Activated naive CD4-positive, alpha-beta T cell treated with anti-CD3 and anti-CD28 coated beads for 36 hours (primary cell): ENCODE measurements at regions not wholly inside any gene's neighbourhood (a gene's known extent, or its start where the extent isn't known, plus 50 kb on each side); places are given as distances from the start of the nearest gene placed in this dataset.

ENCODE experiments used
- CTCF ChIA-PET: fragments of 350-600 bp; sonication (Branson Sonifier 250); formaldehyde crosslinking; loops from one replicate; lab custom pipeline; 2021; ENCODE audit warnings: antibody characterized with exemption; lab: Charles Lee
- DNase-seq: peaks from one replicate; pipeline ENCODE4 v3.0.0-alpha.2; 2020
- H3K27ac Mint-ChIP-seq: one replicate; pipeline ENCODE4 v1.8.0; 2021; ENCODE audit warnings: mild to moderate bottlenecking, mixed read lengths
- H3K27me3 Mint-ChIP-seq: one replicate; pipeline ENCODE4 v1.8.0; 2021; ENCODE audit warnings: low read depth, mixed read lengths
- H3K36me3 Mint-ChIP-seq: one replicate; pipeline ENCODE4 v1.8.0; 2021; ENCODE audit warnings: low read depth, mixed read lengths
- H3K4me1 Mint-ChIP-seq: one replicate; pipeline ENCODE4 v1.8.0; 2021; ENCODE audit warnings: low read depth, mixed read lengths
- H3K4me3 Mint-ChIP-seq: one replicate; pipeline ENCODE4 v1.8.0; 2021; ENCODE audit warnings: mild to moderate bottlenecking, moderate library complexity, mixed read lengths
- H3K9me3 Mint-ChIP-seq: one replicate; pipeline ENCODE4 v1.8.0; 2021; ENCODE audit warnings: mixed read lengths
- intact Hi-C: fragments of 100-400 bp; cut with micrococcal nuclease; formaldehyde crosslinking; loops from one replicate; pipeline ENCODE4 v1.15.1; 2023

DNA sequence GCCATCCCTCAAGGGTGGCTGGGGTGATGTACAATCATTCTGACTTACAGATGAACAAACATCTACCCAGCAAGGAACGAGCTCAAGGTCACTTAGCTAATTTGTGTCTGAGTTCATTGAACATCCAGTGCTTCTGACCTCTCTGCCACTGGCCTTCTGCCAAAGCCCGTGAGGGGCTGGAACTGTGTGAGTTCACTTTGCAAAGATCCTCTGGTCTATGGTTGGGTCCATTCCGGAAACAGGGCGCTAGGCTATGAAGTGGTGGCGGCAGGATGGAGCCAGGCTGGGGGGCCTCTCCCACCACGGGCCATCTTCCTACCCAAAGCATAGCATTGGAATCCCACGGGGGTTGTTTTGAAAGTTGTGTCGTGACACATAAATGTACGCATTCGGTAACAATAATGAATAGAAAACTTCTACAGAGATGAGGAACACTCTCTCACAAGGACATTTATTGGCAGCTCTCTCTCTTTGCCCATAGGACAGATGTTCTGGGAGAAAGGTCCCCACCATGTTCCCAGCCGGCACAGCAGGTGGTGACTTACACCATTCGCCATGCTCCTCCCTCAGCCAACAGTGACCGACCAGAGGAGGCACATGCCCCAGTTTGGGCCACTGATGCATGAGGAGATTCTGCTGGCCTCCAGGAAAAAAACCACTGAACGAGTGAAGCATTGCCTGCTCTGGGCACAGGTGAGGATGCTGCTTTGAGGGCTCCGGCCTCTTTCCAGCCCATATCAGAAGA lies 214.7 kb upstream of the CHRNA7 start:
- H3K4me3 Mint-ChIP-seq, result no peak overlapping the region
- no peaks in the 10 kb centered on the region for H3K9me3 Mint-ChIP-seq
- H3K27ac Mint-ChIP-seq, result no peak overlapping the region
- H3K27me3 Mint-ChIP-seq, result no peaks in the 10 kb centered on the region
- no peaks in the 10 kb centered on the region for H3K36me3 Mint-ChIP-seq
- CTCF ChIA-PET, result no interaction called here
- no peaks in the 10 kb centered on the region for H3K4me1 Mint-ChIP-seq
- intact Hi-C loops, result no loop called here
- no peak for DNase-seq

- no peak for DNase-seq
- intact Hi-C loops, result no loop called here
- no peaks in the 10 kb centered on the region for H3K36me3 Mint-ChIP-seq
- CTCF ChIA-PET, result no interaction called here
- no peaks in the 10 kb centered on the region for H3K4me1 Mint-ChIP-seq
- H3K9me3 Mint-ChIP-seq, result no peaks in the 10 kb centered on the region
- no peak overlapping the region for H3K27ac Mint-ChIP-seq
- H3K27me3 Mint-ChIP-seq, result peaks cover 3% of the 10 kb centered on the region
- H3K4me3 Mint-ChIP-seq, result no peak overlapping the region
These were observed 207.9 kb upstream of the CHRNA7 start for GRCh38 chr15:31822463-31822862.

DNA sequence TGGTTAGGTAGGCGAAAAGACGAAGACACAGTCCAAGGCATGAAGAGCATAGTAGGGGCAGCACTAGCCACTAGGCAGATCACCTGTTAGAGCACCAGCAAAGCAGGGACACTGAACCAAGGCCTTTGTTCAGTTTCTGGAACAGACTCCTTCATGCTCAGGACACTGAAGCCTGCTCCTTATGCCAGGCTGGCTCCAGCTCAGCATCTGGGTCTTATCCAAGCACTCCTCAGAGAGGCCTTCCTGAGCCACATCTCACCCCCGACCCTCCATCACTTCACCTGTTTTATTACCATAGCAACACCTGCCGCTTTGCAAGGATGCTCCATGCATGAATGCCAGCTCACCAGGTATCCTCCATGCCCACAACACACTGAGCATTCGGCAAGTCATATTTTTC lies 206.3 kb upstream of the CHRNA7 start:
- Mint-ChIP-seq H3K36me3 (no peaks in the 10 kb centered on the region), H3K9me3 (no peaks in the 10 kb centered on the region), H3K27me3 (peaks cover 3% of the 10 kb centered on the region), H3K27ac (no peak overlapping the region), H3K4me3 (no peak overlapping the region), H3K4me1 (no peaks in the 10 kb centered on the region)
- CTCF ChIA-PET, result no interaction called here
- intact Hi-C loops, result no loop called here
- DNase-seq, result no peak

GRCh38 chr15:31828594-31828993 lies 201.7 kb upstream of the CHRNA7 start:
- intact Hi-C loops, result no loop called here

GRCh38 chr15:31830591-31830990 lies 199.7 kb upstream of the CHRNA7 start:
- H3K4me1 Mint-ChIP-seq, result no peaks in the 10 kb centered on the region
- no peak overlapping the region for H3K4me3 Mint-ChIP-seq
- no peak overlapping the region for H3K27ac Mint-ChIP-seq
- DNase-seq, result no peak
- no peaks in the 10 kb centered on the region for H3K36me3 Mint-ChIP-seq
- intact Hi-C loops, result no loop called here
- no peaks in the 10 kb centered on the region for H3K9me3 Mint-ChIP-seq
- H3K27me3 Mint-ChIP-seq, result peaks cover 9% of the 10 kb centered on the region
- CTCF ChIA-PET, result no interaction called here

More at GRCh38 chr15:31828594-31828993, 201.7 kb upstream of the CHRNA7 start:
- Mint-ChIP-seq H3K9me3 (no peaks in the 10 kb centered on the region), H3K4me3 (no peak overlapping the region), H3K4me1 (no peaks in the 10 kb centered on the region), H3K27ac (no peak overlapping the region), H3K36me3 (no peaks in the 10 kb centered on the region), H3K27me3 (peaks cover 13% of the 10 kb centered on the region)
- CTCF ChIA-PET, result no interaction called here
- DNase-seq, result no peak

DNA sequence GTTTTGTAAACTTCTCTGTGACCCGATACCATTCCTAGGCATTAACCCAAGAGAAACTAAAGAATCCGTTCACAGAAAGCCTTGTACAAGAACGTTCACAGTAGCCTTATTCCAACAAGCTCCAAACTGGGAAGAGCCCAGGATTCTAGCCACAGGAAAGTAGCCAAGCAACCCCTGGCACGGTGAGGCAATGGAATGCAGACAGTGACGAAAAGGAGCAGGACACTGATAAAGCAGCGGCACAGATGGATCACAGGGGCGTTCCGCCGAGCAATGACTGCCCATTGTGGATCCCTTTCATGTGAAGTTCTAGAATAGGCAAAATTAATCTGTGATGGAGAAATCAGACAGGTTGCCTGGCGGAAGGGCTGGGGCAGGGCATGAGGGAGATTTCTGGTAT lies 198.7 kb upstream of the CHRNA7 start:
- Mint-ChIP-seq H3K36me3 (no peaks in the 10 kb centered on the region), H3K27ac (no peak overlapping the region), H3K4me3 (no peak overlapping the region), H3K27me3 (peaks cover 9% of the 10 kb centered on the region), H3K4me1 (no peaks in the 10 kb centered on the region), H3K9me3 (no peaks in the 10 kb centered on the region)
- CTCF ChIA-PET, result no interaction called here
- intact Hi-C loops, result no loop called here
- DNase-seq, result no peak

GRCh38 chr15:31834654-31835053 lies 195.7 kb upstream of the CHRNA7 start:
- CTCF ChIA-PET, result no interaction called here
- intact Hi-C loops, result no loop called here
- Mint-ChIP-seq H3K27ac (no peak overlapping the region), H3K9me3 (no peaks in the 10 kb centered on the region), H3K4me3 (no peak overlapping the region), H3K36me3 (no peaks in the 10 kb centered on the region), H3K27me3 (peaks cover 6% of the 10 kb centered on the region), H3K4me1 (no peaks in the 10 kb centered on the region)
- no peak for DNase-seq

DNA sequence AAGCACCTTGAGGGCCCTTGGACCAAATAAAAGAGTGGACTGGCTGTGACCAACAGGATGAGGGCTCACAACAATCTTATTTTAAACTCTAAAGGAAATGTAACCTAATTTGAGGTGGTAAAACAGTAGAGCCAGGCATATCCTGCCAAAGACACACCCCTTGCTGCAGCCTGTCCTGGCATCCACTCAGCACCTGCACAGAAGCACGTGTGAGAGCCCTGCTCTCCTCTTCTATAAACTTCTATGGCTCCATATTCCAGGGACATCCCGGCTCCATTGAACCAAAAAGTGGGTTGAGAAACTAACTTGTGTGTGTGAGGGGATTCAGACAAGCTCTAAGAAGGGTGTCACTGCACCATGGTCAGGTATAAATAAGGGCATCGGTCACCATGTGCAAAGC lies 190.9 kb upstream of the CHRNA7 start:
- H3K36me3 Mint-ChIP-seq, result no peaks in the 10 kb centered on the region
- H3K9me3 Mint-ChIP-seq, result no peaks in the 10 kb centered on the region
- intact Hi-C loops, result no loop called here
- no peak for DNase-seq
- H3K4me3 Mint-ChIP-seq, result no peak overlapping the region
- no peaks in the 10 kb centered on the region for H3K4me1 Mint-ChIP-seq
- H3K27me3 Mint-ChIP-seq, result peaks cover 2% of the 10 kb centered on the region
- H3K27ac Mint-ChIP-seq, result no peak overlapping the region
- CTCF ChIA-PET, result no interaction called here

DNA sequence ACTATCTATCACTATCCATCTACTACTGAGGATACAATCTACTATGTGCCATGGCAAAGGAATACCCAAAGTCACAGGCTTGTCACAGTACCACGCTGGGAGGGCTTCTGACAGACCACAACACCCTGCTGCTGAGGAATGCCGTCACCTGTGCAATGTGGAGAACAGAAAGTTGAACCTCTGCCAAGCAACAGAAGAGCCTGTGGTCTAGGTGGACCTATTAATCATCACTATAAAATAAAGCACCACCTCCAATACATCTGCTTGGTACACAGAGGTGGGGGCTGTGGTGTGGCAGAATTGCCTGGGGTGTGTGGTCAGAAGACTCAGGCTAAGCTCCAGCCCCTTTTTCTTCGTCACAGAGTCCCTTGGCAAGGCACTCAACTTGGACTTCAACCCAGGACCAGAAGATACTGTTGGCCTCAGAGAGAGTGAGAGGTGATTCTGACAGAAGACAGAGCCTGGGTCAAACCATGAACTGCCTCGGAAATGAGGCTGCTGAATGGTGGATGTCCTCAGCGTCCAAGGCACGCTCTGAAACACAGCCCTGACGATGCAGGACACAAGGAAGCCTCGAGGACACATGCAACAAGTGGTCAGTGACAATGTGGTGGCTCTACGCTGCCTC lies 189.4 kb upstream of the CHRNA7 start:
- intact Hi-C loops, result no loop called here
- Mint-ChIP-seq H3K27me3 (peaks cover 2% of the 10 kb centered on the region), H3K9me3 (no peaks in the 10 kb centered on the region), H3K4me3 (no peak overlapping the region), H3K27ac (no peak overlapping the region), H3K4me1 (no peaks in the 10 kb centered on the region), H3K36me3 (no peaks in the 10 kb centered on the region)
- no peak for DNase-seq
- CTCF ChIA-PET, result no interaction called here

GRCh38 chr15:31842532-31843195 lies 187.7 kb upstream of the CHRNA7 start:
- H3K4me1 Mint-ChIP-seq, result no peaks in the 10 kb centered on the region
- no peaks in the 10 kb centered on the region for H3K36me3 Mint-ChIP-seq
- intact Hi-C loops, result no loop called here
- DNase-seq, result no peak
- H3K27me3 Mint-ChIP-seq, result peaks cover 5% of the 10 kb centered on the region
- H3K27ac Mint-ChIP-seq, result no peak overlapping the region
- no peaks in the 10 kb centered on the region for H3K9me3 Mint-ChIP-seq
- H3K4me3 Mint-ChIP-seq, result no peak overlapping the region
- CTCF ChIA-PET, result no interaction called here

- Mint-ChIP-seq H3K27ac (no peak overlapping the region), H3K36me3 (no peaks in the 10 kb centered on the region), H3K4me3 (no peak overlapping the region), H3K9me3 (no peaks in the 10 kb centered on the region), H3K4me1 (no peaks in the 10 kb centered on the region), H3K27me3 (peaks cover 6% of the 10 kb centered on the region)
- CTCF ChIA-PET, result no interaction called here
- DNase-seq, result no peak
- intact Hi-C loops, result no loop called here
These were observed 186.8 kb upstream of the CHRNA7 start for GRCh38 chr15:31843426-31844055.

GRCh38 chr15:31845791-31846190 lies 184.5 kb upstream of the CHRNA7 start:
- no peak for DNase-seq
- no peak overlapping the region for H3K4me3 Mint-ChIP-seq
- intact Hi-C loops, result no loop called here
- H3K4me1 Mint-ChIP-seq, result no peaks in the 10 kb centered on the region
- H3K27ac Mint-ChIP-seq, result no peak overlapping the region
- peaks cover 6% of the 10 kb centered on the region for H3K27me3 Mint-ChIP-seq
- no peaks in the 10 kb centered on the region for H3K36me3 Mint-ChIP-seq
- CTCF ChIA-PET, result no interaction called here
- peaks cover 3% of the 10 kb centered on the region for H3K9me3 Mint-ChIP-seq
